Iris pigment epithelial cell (primary cell): ENCODE measurements at regions not wholly inside any gene's neighbourhood (a gene's known extent, or its start where the extent isn't known, plus 50 kb on each side); places are given as distances from the start of the nearest gene placed in this dataset.

Experiments
- DNase-seq: peaks from one replicate; pipeline ENCODE4 v3.0.0-alpha.2; 2011; ENCODE audit warnings: low read depth

GRCh38 chr3:155029941-155030340 is 50.2 kb upstream of the MME start:
- no peak for DNase-seq

GRCh38 chr3:155026999-155027591 is 53.0 kb upstream of the MME start:
- DNase-seq = peak; percentile 87

- DNase-seq = peak; percentile 81
These were observed 56.0 kb upstream of the MME start for GRCh38 chr3:155024006-155024638.

- no peak for DNase-seq
These were observed 57.2 kb upstream of the MME start for GRCh38 chr3:155022896-155023295.

- peak; percentile 62 for DNase-seq
These were observed 60.5 kb upstream of the MME start for GRCh38 chr3:155019575-155019974.

GRCh38 chr3:155018621-155019330 is 61.3 kb upstream of the MME start:
- peak; percentile 70 for DNase-seq

- no peak for DNase-seq
These were observed 64.2 kb upstream of the MME start for GRCh38 chr3:155015776-155016436.

- DNase-seq = no peak
These were observed 65.2 kb upstream of the MME start for GRCh38 chr3:155014953-155015352.

- DNase-seq = no peak
These were observed 66.7 kb upstream of the MME start for GRCh38 chr3:155013427-155013826.

GRCh38 chr3:155012584-155012983 is 67.5 kb upstream of the MME start:
- no peak for DNase-seq

GRCh38 chr3:155010416-155010815 is 69.7 kb upstream of the MME start:
- DNase-seq = no peak

- no peak for DNase-seq
These were observed 70.9 kb upstream of the MME start for GRCh38 chr3:155009217-155009616.

GRCh38 chr3:155007729-155008128 is 72.4 kb upstream of the MME start:
- no peak for DNase-seq

- no peak for DNase-seq
These were observed 78.7 kb upstream of the MME start for GRCh38 chr3:155001289-155002010.

- no peak for DNase-seq
These were observed 87.5 kb upstream of the MME start for GRCh38 chr3:154992655-154993054.

GRCh38 chr3:154990543-154990942 is 89.6 kb upstream of the MME start:
- no peak for DNase-seq

- DNase-seq = no peak
These were observed 92.3 kb upstream of the MME start for GRCh38 chr3:154987846-154988245.

GRCh38 chr3:154981664-154982063 is 98.5 kb upstream of the MME start:
- DNase-seq = no peak

- no peak for DNase-seq
These were observed 98.9 kb upstream of the MME start for GRCh38 chr3:154981201-154981600.

- DNase-seq = no peak
These were observed 100.8 kb upstream of the MME start for GRCh38 chr3:154979331-154979730.

- no peak for DNase-seq
These were observed 102.5 kb upstream of the MME start for GRCh38 chr3:154977666-154978065.
